ENCODE measurements at regions not wholly inside any gene's neighbourhood (a gene's known extent, or its start where the extent isn't known, plus 50 kb on each side); places are given as distances from the start of the nearest gene placed in this dataset.

GRCh38 chr17:13984956-13985355, 84.3 kb upstream of the COX10 start:
- TF ChIP-seq EZH2 (IDR thresholded peaks at IDR 0.05; ENCODE audit: borderline replicate concordance, insufficient read depth, low read depth, low read length, poor library complexity, severe bottlenecking) = no peak
- TF ChIP-seq, protein P1, sequence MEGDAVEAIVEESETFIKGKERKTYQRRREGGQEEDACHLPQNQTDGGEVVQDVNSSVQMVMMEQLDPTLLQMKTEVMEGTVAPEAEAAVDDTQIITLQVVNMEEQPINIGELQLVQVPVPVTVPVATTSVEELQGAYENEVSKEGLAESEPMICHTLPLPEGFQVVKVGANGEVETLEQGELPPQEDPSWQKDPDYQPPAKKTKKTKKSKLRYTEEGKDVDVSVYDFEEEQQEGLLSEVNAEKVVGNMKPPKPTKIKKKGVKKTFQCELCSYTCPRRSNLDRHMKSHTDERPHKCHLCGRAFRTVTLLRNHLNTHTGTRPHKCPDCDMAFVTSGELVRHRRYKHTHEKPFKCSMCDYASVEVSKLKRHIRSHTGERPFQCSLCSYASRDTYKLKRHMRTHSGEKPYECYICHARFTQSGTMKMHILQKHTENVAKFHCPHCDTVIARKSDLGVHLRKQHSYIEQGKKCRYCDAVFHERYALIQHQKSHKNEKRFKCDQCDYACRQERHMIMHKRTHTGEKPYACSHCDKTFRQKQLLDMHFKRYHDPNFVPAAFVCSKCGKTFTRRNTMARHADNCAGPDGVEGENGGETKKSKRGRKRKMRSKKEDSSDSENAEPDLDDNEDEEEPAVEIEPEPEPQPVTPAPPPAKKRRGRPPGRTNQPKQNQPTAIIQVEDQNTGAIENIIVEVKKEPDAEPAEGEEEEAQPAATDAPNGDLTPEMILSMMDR (IDR thresholded peaks at IDR 0.05) = no peak
- Mint-ChIP-seq H3K27ac (no peak overlapping the region), H3K4me1 (no peaks in the 10 kb centered on the region)

DNA sequence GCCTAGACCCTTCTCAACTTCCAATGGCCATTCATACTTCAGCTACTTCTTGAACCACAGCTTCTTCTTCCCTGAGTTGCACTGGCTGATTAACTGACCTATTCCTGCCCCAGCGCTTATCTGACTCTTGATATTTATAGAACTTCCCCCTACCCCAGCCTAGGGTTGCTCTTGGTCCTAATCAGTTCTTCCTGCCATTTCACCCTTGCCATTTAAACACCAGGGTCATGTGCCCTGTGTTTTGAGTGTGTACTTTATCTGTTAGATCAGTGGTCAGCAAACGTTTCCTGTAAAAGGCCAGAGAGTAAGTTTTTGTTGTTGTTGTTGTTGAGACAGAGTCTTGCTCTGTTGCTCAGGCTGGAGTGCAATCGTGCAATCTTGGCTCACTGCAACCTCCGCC, 82.4 kb upstream of the COX10 start:
- POLR2A ChIA-PET = no interaction called here
- Histone ChIP-seq H3K79me2 (ENCODE audit: control insufficient read depth, insufficient read depth, low read length) (no peaks in the 10 kb centered on the region), H2AFZ (ENCODE audit: insufficient read depth, low read depth, low read length, poor library complexity, severe bottlenecking) (no peak overlapping the region), H3K36me3 (replicated peaks in 1 of 2; ENCODE audit: control extremely low read depth in 1 of 2, control insufficient read depth in 1 of 2, extremely low read depth in 1 of 2, insufficient read depth in 2 of 2, low read length in 1 of 2) (no peaks in the 10 kb centered on the region), H3K27ac (ENCODE audit: low read length in 2 of 2) (no peak overlapping the region), H3K4me2 (replicated peaks; ENCODE audit: low read depth, low read length, poor library complexity, severe bottlenecking) (no peak overlapping the region), H3K4me1 (ENCODE audit: control insufficient read depth in 2 of 2, insufficient read depth in 2 of 2, low read length in 2 of 2) (no peaks in the 10 kb centered on the region), H3K9ac (ENCODE audit: low read length) (no peak overlapping the region), H4K20me1 (ENCODE audit: control insufficient read depth, insufficient read depth, low read length, poor library complexity, severe bottlenecking) (no peaks in the 10 kb centered on the region), H3K4me3 (ENCODE audit: control extremely low read depth in 1 of 5, extremely low read depth in 1 of 5, insufficient read depth in 1 of 5, low read depth in 2 of 5, low read length in 4 of 5) (no peak overlapping the region), H3K27me3 (replicated peaks in 1 of 4; ENCODE audit: control extremely low read depth in 1 of 4, control insufficient read depth in 3 of 4, insufficient read depth in 4 of 4, low read length in 3 of 4) (no peaks in the 10 kb centered on the region), H3K9me3 (ENCODE audit: control extremely low read depth in 1 of 3, control insufficient read depth in 2 of 3, insufficient read depth in 1 of 3, low read length in 2 of 3) (no peaks in the 10 kb centered on the region)
- intact Hi-C loops (cut with micrococcal nuclease) = no loop called here
- TF ChIP-seq, protein P1 (IDR thresholded peaks at IDR 0.05) = no peak
- no peak for TF ChIP-seq EZH2 (IDR thresholded peaks at IDR 0.05; ENCODE audit: borderline replicate concordance, insufficient read depth, low read depth, low read length, poor library complexity, severe bottlenecking)
- CTCF ChIA-PET = no interaction called here
- DNase-seq (no peak), ATAC-seq (ENCODE audit: low read depth) (no peak)
- Mint-ChIP-seq H3K27me3 (no peaks in the 10 kb centered on the region), H3K9me3 (ENCODE audit: insufficient read depth) (no peaks in the 10 kb centered on the region), H3K4me3 (no peak overlapping the region), H3K27ac (no peak overlapping the region), H3K4me1 (no peaks in the 10 kb centered on the region)
- WGBS (ENCODE audit: insufficient coverage) = 50% methylated on average over 2 of the region's 4 CpGs

More at GRCh38 chr17:13984956-13985355, 84.3 kb upstream of the COX10 start:
- H3K9me3 ChIP-seq (ENCODE audit: control extremely low read depth in 1 of 3, control insufficient read depth in 2 of 3, insufficient read depth in 1 of 3, low read length in 2 of 3) = no peaks in the 10 kb centered on the region
- H2AFZ ChIP-seq (ENCODE audit: insufficient read depth, low read depth, low read length, poor library complexity, severe bottlenecking) = no peak overlapping the region
- DNase-seq (no peak), ATAC-seq (ENCODE audit: low read depth) (no peak)
- no peaks in the 10 kb centered on the region for H4K20me1 ChIP-seq (ENCODE audit: control insufficient read depth, insufficient read depth, low read length, poor library complexity, severe bottlenecking)
- intact Hi-C loops (cut with micrococcal nuclease) = no loop called here
- H3K79me2 ChIP-seq (ENCODE audit: control insufficient read depth, insufficient read depth, low read length) = no peaks in the 10 kb centered on the region
- no peaks in the 10 kb centered on the region for H3K9me3 Mint-ChIP-seq (ENCODE audit: insufficient read depth)
- no peaks in the 10 kb centered on the region for H3K4me1 ChIP-seq (ENCODE audit: control insufficient read depth in 2 of 2, insufficient read depth in 2 of 2, low read length in 2 of 2)
- no peaks in the 10 kb centered on the region for H3K27me3 Mint-ChIP-seq
- ChIA-PET CTCF (no interaction called here), POLR2A (no interaction called here)
- no peak overlapping the region for H3K27ac ChIP-seq (ENCODE audit: low read length in 2 of 2)
- H3K4me3 Mint-ChIP-seq = no peak overlapping the region
- no peaks in the 10 kb centered on the region for H3K36me3 ChIP-seq (replicated peaks in 1 of 2; ENCODE audit: control extremely low read depth in 1 of 2, control insufficient read depth in 1 of 2, extremely low read depth in 1 of 2, insufficient read depth in 2 of 2, low read length in 1 of 2)
- 98% methylated on average over 6 of the region's 6 CpGs for WGBS (ENCODE audit: insufficient coverage)
- H3K9ac ChIP-seq (ENCODE audit: low read length) = no peak overlapping the region
- no peak overlapping the region for H3K4me2 ChIP-seq (replicated peaks; ENCODE audit: low read depth, low read length, poor library complexity, severe bottlenecking)
- no peak overlapping the region for H3K4me3 ChIP-seq (ENCODE audit: control extremely low read depth in 1 of 5, extremely low read depth in 1 of 5, insufficient read depth in 1 of 5, low read depth in 2 of 5, low read length in 4 of 5)
- H3K27me3 ChIP-seq (replicated peaks in 1 of 4; ENCODE audit: control extremely low read depth in 1 of 4, control insufficient read depth in 3 of 4, insufficient read depth in 4 of 4, low read length in 3 of 4) = no peaks in the 10 kb centered on the region

Measured in B cell (primary cell).